Fibroblast of the conjunctiva (primary cell): ENCODE measurements at regions not wholly inside any gene's neighbourhood (a gene's known extent, or its start where the extent isn't known, plus 50 kb on each side); places are given as distances from the start of the nearest gene placed in this dataset.
"Not testable (repeated sequence)": the region's sequence is repeated elsewhere in the genome, so short reads cannot be mapped to it uniquely, and the experiment has no call there.

ENCODE experiments used
- DNase-seq: peaks from one replicate; pipeline ENCODE4 v3.0.0-alpha.2; 2010; ENCODE audit warnings: low read depth

GRCh38 chrX:121854614-121854911 is 807.2 kb downstream of the GLUD2 start:
- DNase-seq = no peak

GRCh38 chrX:121858867-121859647 is 811.6 kb downstream of the GLUD2 start:
- no peak for DNase-seq

GRCh38 chrX:121863976-121864375 is 816.6 kb downstream of the GLUD2 start:
- DNase-seq = no peak

- no peak for DNase-seq
Observed at GRCh38 chrX:121864561-121864960, 817.2 kb downstream of the GLUD2 start.

- no peak for DNase-seq
Observed at GRCh38 chrX:121869876-121870477, 822.6 kb downstream of the GLUD2 start.

GRCh38 chrX:121871122-121871521 is 823.7 kb downstream of the GLUD2 start:
- no peak for DNase-seq

GRCh38 chrX:121876305-121876704 is 828.9 kb downstream of the GLUD2 start:
- peak; percentile 28 for DNase-seq

- DNase-seq = not testable (repeated sequence)
Observed at GRCh38 chrX:121877337-121877736, 829.9 kb downstream of the GLUD2 start.

- no peak for DNase-seq
Observed at GRCh38 chrX:121886557-121886956, 839.1 kb downstream of the GLUD2 start.

GRCh38 chrX:121894756-121895155 is 847.3 kb downstream of the GLUD2 start:
- DNase-seq = no peak

- DNase-seq = no peak
Observed at GRCh38 chrX:121902463-121902862, 855.1 kb downstream of the GLUD2 start.

- no peak for DNase-seq
Observed at GRCh38 chrX:121903961-121904360, 856.6 kb downstream of the GLUD2 start.

- no peak for DNase-seq
Observed at GRCh38 chrX:121921258-121921657, 873.8 kb downstream of the GLUD2 start.

GRCh38 chrX:121931567-121931966 is 884.2 kb downstream of the GLUD2 start:
- DNase-seq = no peak

GRCh38 chrX:121932688-121933087 is 885.3 kb downstream of the GLUD2 start:
- DNase-seq = no peak

GRCh38 chrX:121949041-121949760 is 901.8 kb downstream of the GLUD2 start:
- peak; percentile 31 for DNase-seq

- no peak for DNase-seq
Observed at GRCh38 chrX:121958886-121959285, 911.5 kb downstream of the GLUD2 start.

GRCh38 chrX:121975671-121976070 is 928.3 kb downstream of the GLUD2 start:
- DNase-seq = no peak

- DNase-seq = peak; percentile 30
Observed at GRCh38 chrX:121987163-121987562, 939.8 kb downstream of the GLUD2 start.

- no peak for DNase-seq
Observed at GRCh38 chrX:121987835-121988234, 940.4 kb downstream of the GLUD2 start.

GRCh38 chrX:122004127-122004526 is 956.7 kb downstream of the GLUD2 start:
- no peak for DNase-seq

- DNase-seq = no peak
Observed at GRCh38 chrX:122026665-122027064, 979.3 kb downstream of the GLUD2 start.

- no peak for DNase-seq
Observed at GRCh38 chrX:122046226-122046625, 998.8 kb downstream of the GLUD2 start.
